ENCODE measurements at regions not wholly inside any gene's neighbourhood (a gene's known extent, or its start where the extent isn't known, plus 50 kb on each side); places are given as distances from the start of the nearest gene placed in this dataset.

GRCh38 chr18:28455971-28456370 is 279.0 kb upstream of the CDH2 start:
- TF ChIP-seq PATZ1 (CRISPR knock-in tag; IDR thresholded peaks at IDR 0.05; ENCODE audit: borderline replicate concordance) (no peak), ZFP3 (CRISPR knock-in tag; IDR thresholded peaks at IDR 0.05) (no peak), RARB (CRISPR knock-in tag; IDR thresholded peaks at IDR 0.05) (no peak)
- TF ChIP-seq, protein P1, sequence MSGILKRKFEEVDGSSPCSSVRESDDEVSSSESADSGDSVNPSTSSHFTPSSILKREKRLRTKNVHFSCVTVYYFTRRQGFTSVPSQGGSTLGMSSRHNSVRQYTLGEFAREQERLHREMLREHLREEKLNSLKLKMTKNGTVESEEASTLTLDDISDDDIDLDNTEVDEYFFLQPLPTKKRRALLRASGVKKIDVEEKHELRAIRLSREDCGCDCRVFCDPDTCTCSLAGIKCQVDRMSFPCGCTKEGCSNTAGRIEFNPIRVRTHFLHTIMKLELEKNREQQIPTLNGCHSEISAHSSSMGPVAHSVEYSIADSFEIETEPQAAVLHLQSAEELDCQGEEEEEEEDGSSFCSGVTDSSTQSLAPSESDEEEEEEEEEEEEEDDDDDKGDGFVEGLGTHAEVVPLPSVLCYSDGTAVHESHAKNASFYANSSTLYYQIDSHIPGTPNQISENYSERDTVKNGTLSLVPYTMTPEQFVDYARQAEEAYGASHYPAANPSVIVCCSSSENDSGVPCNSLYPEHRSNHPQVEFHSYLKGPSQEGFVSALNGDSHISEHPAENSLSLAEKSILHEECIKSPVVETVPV (CRISPR knock-in tag; IDR thresholded peaks at IDR 0.05) = no peak

All from SK-N-SH treated with all-trans-retinoic acid at 6 μM for 48 hours (cell line).